Loucy (cell line): ENCODE measurements at regions not wholly inside any gene's neighbourhood (a gene's known extent, or its start where the extent isn't known, plus 50 kb on each side); places are given as distances from the start of the nearest gene placed in this dataset.

Experiments
- H2AFZ ChIP-seq: fragments of 200-600 bp; sonication (generic); 2 replicates; pipeline ENCODE4 v1.6.0; 2016; ENCODE audit warnings: antibody characterized with exemption, mild to moderate bottlenecking, low read length, moderate library complexity
- H3F3A ChIP-seq: fragments of 200-600 bp; 2 replicates; pipeline ENCODE4 v1.6.0; 2016; ENCODE audit warnings: antibody characterized with exemption, low read depth, mild to moderate bottlenecking
- H3K27me3 ChIP-seq: fragments of 200-600 bp; sonication (generic); 2 replicates; pipeline ENCODE4 v1.6.1; 2014; ENCODE audit warnings: low read length, mild to moderate bottlenecking; ENCODE audit not compliant: insufficient read depth, poor library complexity, severe bottlenecking
- H3K36me3 ChIP-seq: fragments of 200-600 bp; sonication (generic); 2 replicates; pipeline ENCODE4 v1.6.1; 2016; ENCODE audit warnings: low read length; ENCODE audit not compliant: insufficient read depth
- H3K4me1 ChIP-seq: fragments of 200-600 bp; sonication (generic); 2 replicates; pipeline ENCODE4 v1.5.1; 2014; ENCODE audit warnings: low read length, mild to moderate bottlenecking; ENCODE audit not compliant: insufficient read depth, poor library complexity, severe bottlenecking
- H3K4me2 ChIP-seq: fragments of 200-600 bp; sonication (generic); 2 replicates; pipeline ENCODE4 v1.6.0; 2014; ENCODE audit warnings: antibody characterized with exemption, low read length, low read depth, mild to moderate bottlenecking; ENCODE audit not compliant: poor library complexity, severe bottlenecking
- H3K4me3 ChIP-seq: fragments of 200-600 bp; sonication (generic); 2 replicates; pipeline ENCODE4 v1.5.1; 2014; ENCODE audit warnings: low read length, mild to moderate bottlenecking, mixed read lengths; ENCODE audit not compliant: poor library complexity, severe bottlenecking
- H3K79me2 ChIP-seq: fragments of 200-600 bp; sonication (generic); 2 replicates; pipeline ENCODE4 v1.6.1; 2014; ENCODE audit warnings: low read length; ENCODE audit not compliant: insufficient read depth
- H3K9ac ChIP-seq: fragments of 200-600 bp; sonication (generic); 2 replicates; pipeline ENCODE4 v1.6.0; 2014; ENCODE audit warnings: mild to moderate bottlenecking, low read depth, low read length, moderate library complexity; ENCODE audit not compliant: poor library complexity, severe bottlenecking
- H3K9me2 ChIP-seq: fragments of 200-600 bp; sonication (generic); replicated peaks from 2 replicates; pipeline ENCODE4 v1.6.1; 2016; ENCODE audit warnings: low read depth, low read length, mixed read lengths
- H3K9me3 ChIP-seq: fragments of 200-600 bp; sonication (generic); 2 replicates; pipeline ENCODE4 v1.6.1; 2014; ENCODE audit warnings: mild to moderate bottlenecking, antibody characterized with exemption, low read length, low read depth; ENCODE audit not compliant: insufficient read depth
- H4K20me1 ChIP-seq: fragments of 200-600 bp; sonication (generic); 2 replicates; pipeline ENCODE4 v1.6.0; 2014; ENCODE audit warnings: antibody characterized with exemption, low read length, mild to moderate bottlenecking; ENCODE audit not compliant: insufficient read depth, poor library complexity, severe bottlenecking
- CTCF ChIP-seq: fragments of 200-600 bp; sonication (generic); conservative IDR thresholded peaks from 2 replicates; pipeline ENCODE4 v1.5.1; 2014; ENCODE audit warnings: mild to moderate bottlenecking, antibody characterized with exemption, low read length
- EZH2phosphoT487 ChIP-seq: fragments of 200-600 bp; IDR thresholded peaks from 2 replicates; pipeline ENCODE4 v1.6.1; 2018; ENCODE audit warnings: antibody characterized with exemption, mild to moderate bottlenecking, moderate library complexity, borderline replicate concordance

GRCh38 chr7:153475239-153475638 lies 577.0 kb upstream of the DPP6 start:
- Histone ChIP-seq H3K4me1 (no peaks in the 10 kb centered on the region), H3K27me3 (no peaks in the 10 kb centered on the region), H2AFZ (no peak overlapping the region), H4K20me1 (no peaks in the 10 kb centered on the region), H3K79me2 (no peaks in the 10 kb centered on the region), H3K4me2 (no peak overlapping the region), H3K9me2 (no peaks in the 10 kb centered on the region), H3K9me3 (peaks cover 11% of the 10 kb centered on the region; the same call in 1 of the 2 replicates), H3K9ac (no peak overlapping the region), H3K36me3 (no peaks in the 10 kb centered on the region), H3K4me3 (no peak overlapping the region), H3F3A (no peaks in the 10 kb centered on the region)
- TF ChIP-seq CTCF (no peak), EZH2phosphoT487 (no peak)

- Histone ChIP-seq H3K27me3 (no peaks in the 10 kb centered on the region), H3K9me3 (peaks cover 7% of the 10 kb centered on the region; the same call in 1 of the 2 replicates), H3K4me1 (no peaks in the 10 kb centered on the region), H3K9ac (no peak overlapping the region), H3K79me2 (no peaks in the 10 kb centered on the region), H3F3A (no peaks in the 10 kb centered on the region), H3K4me2 (no peak overlapping the region), H4K20me1 (no peaks in the 10 kb centered on the region), H3K36me3 (no peaks in the 10 kb centered on the region), H3K9me2 (no peaks in the 10 kb centered on the region), H2AFZ (no peak overlapping the region), H3K4me3 (no peak overlapping the region)
- no peak for TF ChIP-seq EZH2phosphoT487
- no peak for TF ChIP-seq CTCF
Measured at GRCh38 chr7:153476166-153476565, 576.0 kb upstream of the DPP6 start.

GRCh38 chr7:153496257-153496656 lies 555.9 kb upstream of the DPP6 start:
- no peak overlapping the region for H3K4me2 ChIP-seq
- TF ChIP-seq EZH2phosphoT487 (no peak), CTCF (no peak)
- H3K27me3 ChIP-seq, result no peaks in the 10 kb centered on the region
- H3F3A ChIP-seq, result no peaks in the 10 kb centered on the region
- no peaks in the 10 kb centered on the region for H3K9me2 ChIP-seq
- H3K4me1 ChIP-seq, result no peaks in the 10 kb centered on the region
- no peak overlapping the region for H3K9ac ChIP-seq
- H3K79me2 ChIP-seq, result no peaks in the 10 kb centered on the region
- no peaks in the 10 kb centered on the region for H3K36me3 ChIP-seq
- H3K9me3 ChIP-seq, result no peaks in the 10 kb centered on the region
- no peaks in the 10 kb centered on the region for H4K20me1 ChIP-seq
- H3K4me3 ChIP-seq, result no peak overlapping the region
- H2AFZ ChIP-seq, result no peak overlapping the region
